HUES48 (cell line): ENCODE measurements at regions not wholly inside any gene's neighbourhood (a gene's known extent, or its start where the extent isn't known, plus 50 kb on each side); places are given as distances from the start of the nearest gene placed in this dataset.

Source experiments
- H3K27ac ChIP-seq: one replicate; pipeline ENCODE4 v1.7.0; 2013; ENCODE audit warnings: low read depth, low read length, inconsistent platforms
- H3K27me3 ChIP-seq: 2 replicates; pipeline ENCODE4 v1.6.1; 2013; ENCODE audit warnings: mild to moderate bottlenecking, low read length; ENCODE audit not compliant: control insufficient read depth, insufficient read depth
- H3K36me3 ChIP-seq: 2 replicates; pipeline ENCODE4 v1.6.1; 2013; ENCODE audit warnings: low read length; ENCODE audit not compliant: control insufficient read depth, insufficient read depth
- H3K4me1 ChIP-seq: 2 replicates; pipeline ENCODE4 v1.6.1; 2013; ENCODE audit warnings: mild to moderate bottlenecking, low read length; ENCODE audit not compliant: control insufficient read depth, insufficient read depth
- H3K4me3 ChIP-seq: 2 replicates; pipeline ENCODE4 v1.5.1; 2013; ENCODE audit warnings: mild to moderate bottlenecking, low read depth, low read length
- H3K9ac ChIP-seq: 2 replicates; pipeline ENCODE4 v1.6.1; 2013; ENCODE audit warnings: mild to moderate bottlenecking, low read depth, low read length, moderate library complexity
- H3K9me3 ChIP-seq: 2 replicates; pipeline ENCODE4 v1.6.1; 2013; ENCODE audit warnings: low read length; ENCODE audit not compliant: control insufficient read depth, insufficient read depth

DNA sequence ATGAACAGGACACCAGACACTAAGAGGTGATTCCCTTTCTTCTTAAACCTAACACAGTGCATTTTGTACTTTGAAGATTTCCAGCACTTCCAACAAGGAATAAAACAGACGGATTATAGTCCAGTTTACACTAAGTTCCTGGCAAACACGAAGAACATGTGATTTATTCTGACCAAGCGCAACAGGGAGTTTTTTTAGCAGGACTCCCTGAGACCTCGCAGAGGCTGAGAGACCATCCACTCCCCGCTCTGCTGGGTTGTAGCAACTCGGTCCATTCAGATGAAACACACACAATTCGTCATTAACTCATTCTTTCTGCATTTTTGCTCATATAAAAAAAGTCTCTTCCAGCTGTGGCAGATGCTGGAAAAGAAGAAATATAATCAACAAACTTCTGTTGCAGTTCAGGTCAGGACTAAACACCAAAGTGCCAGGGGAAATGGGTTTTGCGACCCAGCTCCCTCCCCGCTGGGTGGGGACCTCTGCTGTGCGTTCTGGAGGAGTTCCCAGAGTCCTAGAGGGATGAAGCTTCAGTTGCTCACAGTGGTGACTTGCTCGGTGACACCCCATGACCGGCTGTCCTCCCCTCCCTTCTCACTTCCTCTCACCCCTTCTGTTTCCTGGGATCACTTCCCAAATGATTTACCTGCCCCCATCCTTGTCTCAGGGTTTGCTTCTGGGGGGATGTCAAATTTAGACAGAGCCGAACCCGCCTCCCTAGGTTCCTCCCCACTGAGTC, 52.5 kb downstream of the KCNF1 start:
- Histone ChIP-seq H3K27ac (no peak overlapping the region), H3K4me1 (0 out of 2 replicates have a peak, but pooled peaks cover 4% of the 10 kb centered on the region), H3K9ac (no peak overlapping the region), H3K36me3 (no peaks in the 10 kb centered on the region), H3K9me3 (no peaks in the 10 kb centered on the region), H3K4me3 (no peak overlapping the region), H3K27me3 (no peaks in the 10 kb centered on the region)

DNA sequence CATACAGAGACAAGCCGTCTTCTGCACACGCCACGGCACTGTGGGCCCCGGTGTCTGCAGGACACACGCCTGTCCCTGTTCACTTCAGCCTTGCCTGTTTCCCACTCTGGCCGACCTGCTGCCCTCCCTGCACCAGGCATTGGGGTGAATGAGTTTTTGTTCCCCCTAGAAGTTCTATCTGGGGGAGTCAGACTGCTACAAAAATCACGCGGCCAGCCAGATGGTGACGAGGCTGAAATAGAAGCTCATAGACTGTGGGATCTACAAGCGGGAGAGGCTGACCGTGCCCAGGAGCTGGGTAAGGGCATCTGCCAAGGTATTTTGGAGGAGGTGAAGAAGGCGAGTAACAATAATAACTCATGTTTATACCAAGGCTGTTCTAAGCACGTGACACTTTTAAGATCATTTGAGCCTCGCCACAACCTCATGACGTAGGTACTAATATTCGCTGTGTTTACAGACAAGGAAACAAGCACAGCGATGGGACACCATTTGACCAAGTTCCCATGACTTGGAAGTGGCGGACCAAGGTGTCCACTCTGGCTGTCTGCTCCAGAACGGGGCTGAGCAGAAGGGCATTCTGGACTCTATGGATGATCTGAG, 53.6 kb downstream of the KCNF1 start:
- Histone ChIP-seq H3K27me3 (no peaks in the 10 kb centered on the region), H3K9me3 (no peaks in the 10 kb centered on the region), H3K4me1 (0 out of 2 replicates have a peak, but pooled peaks cover 4% of the 10 kb centered on the region), H3K27ac (no peak overlapping the region), H3K36me3 (no peaks in the 10 kb centered on the region), H3K4me3 (no peak overlapping the region), H3K9ac (no peak overlapping the region)

DNA sequence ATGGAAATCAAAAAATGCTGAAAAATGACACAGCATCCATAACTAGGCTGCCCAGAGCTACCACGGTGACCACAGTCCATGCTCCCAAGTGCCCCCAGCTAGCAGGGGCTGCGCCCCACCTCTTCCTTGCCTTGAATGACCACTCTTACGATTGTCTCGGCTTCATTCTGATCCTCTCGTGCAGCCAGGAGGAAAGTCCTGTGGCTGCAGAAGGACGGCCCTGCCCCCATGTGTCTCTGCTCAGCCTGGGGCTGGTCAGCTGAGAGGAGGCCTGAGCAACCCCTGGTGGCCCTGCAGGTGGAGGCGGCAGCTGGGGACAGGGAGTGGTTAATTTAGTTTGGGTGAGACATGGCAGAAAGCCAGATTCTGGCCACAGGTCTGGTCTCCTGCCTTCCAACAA, 54.3 kb downstream of the KCNF1 start:
- no peaks in the 10 kb centered on the region for H3K36me3 ChIP-seq
- 0 out of 2 replicates have a peak, but pooled peaks cover 4% of the 10 kb centered on the region for H3K4me1 ChIP-seq
- H3K9ac ChIP-seq: no peak overlapping the region
- H3K9me3 ChIP-seq: no peaks in the 10 kb centered on the region
- H3K27ac ChIP-seq: no peak overlapping the region
- no peaks in the 10 kb centered on the region for H3K27me3 ChIP-seq
- no peak overlapping the region for H3K4me3 ChIP-seq

DNA sequence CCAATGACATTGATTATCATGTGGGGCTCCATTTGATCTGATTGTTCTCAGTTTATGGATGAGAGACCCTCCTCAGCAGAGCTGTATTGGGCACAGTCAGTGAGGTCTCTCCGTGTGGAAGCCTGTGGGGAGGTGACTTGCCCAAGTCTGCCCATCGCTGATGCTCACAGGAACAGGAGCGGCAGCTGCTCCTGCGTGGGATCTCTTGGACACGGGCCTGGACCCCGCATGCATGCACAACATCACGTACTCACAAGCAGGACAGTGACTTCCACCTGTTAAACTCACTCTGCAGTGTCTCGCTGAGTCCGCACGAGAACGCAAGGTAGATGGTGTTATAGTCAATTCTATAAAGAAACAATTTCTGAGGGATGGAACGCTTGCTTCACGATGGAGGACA, 55.0 kb downstream of the KCNF1 start:
- no peak overlapping the region for H3K27ac ChIP-seq
- H3K27me3 ChIP-seq: no peaks in the 10 kb centered on the region
- no peaks in the 10 kb centered on the region for H3K9me3 ChIP-seq
- H3K9ac ChIP-seq: no peak overlapping the region
- 0 out of 2 replicates have a peak, but pooled peaks cover 4% of the 10 kb centered on the region for H3K4me1 ChIP-seq
- H3K4me3 ChIP-seq: no peak overlapping the region
- no peaks in the 10 kb centered on the region for H3K36me3 ChIP-seq

DNA sequence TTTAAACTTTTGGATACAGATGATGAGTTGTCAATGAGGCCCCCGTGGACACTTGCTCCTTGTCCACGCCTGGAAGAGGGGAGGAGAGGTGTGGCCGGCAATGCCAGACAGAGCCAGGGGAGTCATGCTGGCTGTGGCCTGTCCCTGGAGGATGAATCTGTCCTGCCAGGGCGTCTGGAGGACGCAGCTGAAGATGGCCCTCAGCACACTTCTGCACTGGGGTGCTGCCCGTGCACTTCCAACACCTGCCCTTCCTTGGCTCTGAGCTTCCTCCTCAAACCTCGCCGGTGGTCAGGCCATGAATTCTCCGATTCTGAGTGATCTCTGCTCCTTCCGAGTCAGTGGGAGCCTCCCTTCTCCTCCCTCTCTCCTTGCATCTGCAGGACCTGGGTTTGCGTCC, 56.4 kb downstream of the KCNF1 start:
- Histone ChIP-seq H3K4me1 (peaks cover 5% of the 10 kb centered on the region), H3K9me3 (no peaks in the 10 kb centered on the region), H3K27ac (no peak overlapping the region), H3K36me3 (no peaks in the 10 kb centered on the region), H3K9ac (no peak overlapping the region), H3K4me3 (no peak overlapping the region), H3K27me3 (no peaks in the 10 kb centered on the region)

DNA sequence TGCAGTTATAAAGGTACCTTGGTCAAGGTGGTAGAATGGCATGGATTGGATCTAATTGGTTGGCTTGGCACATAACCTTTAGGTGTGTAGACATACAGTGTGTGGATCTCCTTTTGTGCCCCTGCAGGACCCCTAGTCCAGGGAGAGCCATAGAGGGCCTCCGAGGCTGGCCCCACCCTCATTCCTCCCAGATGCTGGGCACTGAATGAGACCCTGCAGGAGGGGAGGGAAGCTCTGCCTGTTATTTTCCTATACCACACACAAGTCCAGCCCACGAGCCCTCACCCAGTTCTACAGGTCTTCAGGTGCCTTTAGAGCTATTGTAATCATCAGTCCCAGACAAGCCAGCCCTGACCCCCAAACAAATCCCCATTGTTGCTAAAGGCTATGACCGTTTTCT, 58.9 kb downstream of the KCNF1 start:
- Histone ChIP-seq H3K36me3 (no peaks in the 10 kb centered on the region), H3K27me3 (no peaks in the 10 kb centered on the region), H3K4me1 (peaks cover 9% of the 10 kb centered on the region), H3K4me3 (no peak overlapping the region), H3K9me3 (no peaks in the 10 kb centered on the region), H3K27ac (no peak overlapping the region), H3K9ac (no peak overlapping the region)

DNA sequence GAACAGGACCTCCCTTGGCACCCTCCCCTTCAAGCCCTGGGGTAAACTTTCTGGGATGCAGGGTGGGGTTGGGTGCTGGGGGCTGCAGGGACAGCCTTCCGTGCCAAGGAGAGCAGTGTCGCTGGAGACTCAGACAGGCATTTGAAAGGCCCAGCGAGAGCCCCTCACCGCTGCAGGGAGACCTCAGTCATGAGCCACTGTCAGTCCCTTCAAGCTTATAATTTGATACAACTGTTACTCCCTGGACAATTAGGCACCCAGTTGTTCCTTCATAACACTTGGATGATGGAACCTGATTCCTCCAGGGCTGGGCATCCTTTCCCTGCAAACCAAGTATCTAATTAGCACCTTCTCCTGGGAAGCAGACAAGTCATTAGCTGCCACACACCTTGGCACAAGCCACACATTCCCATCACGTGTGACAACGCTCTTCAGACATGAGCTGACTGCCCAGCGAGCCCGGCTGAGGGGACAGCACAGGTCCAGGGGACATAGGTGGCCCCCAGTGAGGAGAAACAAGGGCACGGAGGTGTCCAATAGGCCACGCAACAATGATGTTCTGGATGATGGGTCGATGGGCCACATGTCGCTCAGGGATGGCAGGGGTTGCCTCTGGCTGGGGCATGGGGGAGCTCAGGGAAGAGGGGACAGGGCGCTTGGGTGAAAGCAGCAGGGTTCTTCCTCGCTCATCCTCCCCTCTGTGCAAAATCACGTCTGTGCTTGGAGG, 59.6 kb downstream of the KCNF1 start:
- H3K9ac ChIP-seq: no peak overlapping the region
- H3K27me3 ChIP-seq: no peaks in the 10 kb centered on the region

DNA sequence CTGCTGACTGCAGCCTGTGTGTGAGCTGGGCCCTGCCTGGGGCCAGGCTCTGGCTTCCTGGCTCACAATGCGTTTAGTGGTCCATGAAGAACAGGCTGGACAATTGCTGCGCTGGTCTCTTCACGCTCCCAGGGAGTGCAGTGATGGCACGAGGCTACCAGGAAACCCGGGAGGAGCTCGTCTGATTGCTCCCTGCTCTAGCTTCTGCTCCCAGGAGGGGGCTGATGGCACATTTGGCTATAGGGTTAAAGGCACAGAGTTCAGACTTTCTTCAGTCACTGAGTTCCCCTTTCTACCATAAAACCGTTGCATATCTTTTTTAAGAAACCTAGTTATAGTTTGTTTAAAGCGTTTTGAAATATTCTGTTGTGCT, 60.1 kb downstream of the KCNF1 start:
- Histone ChIP-seq H3K27me3 (no peaks in the 10 kb centered on the region), H3K27ac (no peak overlapping the region), H3K4me1 (peaks cover 12% of the 10 kb centered on the region), H3K9me3 (no peaks in the 10 kb centered on the region), H3K9ac (no peak overlapping the region), H3K4me3 (no peak overlapping the region), H3K36me3 (no peaks in the 10 kb centered on the region)

More for the DNA sequence above, 59.6 kb downstream of the KCNF1 start:
- H3K4me1 ChIP-seq: peaks cover 9% of the 10 kb centered on the region
- H3K9me3 ChIP-seq: no peaks in the 10 kb centered on the region
- H3K36me3 ChIP-seq: no peaks in the 10 kb centered on the region
- no peak overlapping the region for H3K27ac ChIP-seq
- no peak overlapping the region for H3K4me3 ChIP-seq

DNA sequence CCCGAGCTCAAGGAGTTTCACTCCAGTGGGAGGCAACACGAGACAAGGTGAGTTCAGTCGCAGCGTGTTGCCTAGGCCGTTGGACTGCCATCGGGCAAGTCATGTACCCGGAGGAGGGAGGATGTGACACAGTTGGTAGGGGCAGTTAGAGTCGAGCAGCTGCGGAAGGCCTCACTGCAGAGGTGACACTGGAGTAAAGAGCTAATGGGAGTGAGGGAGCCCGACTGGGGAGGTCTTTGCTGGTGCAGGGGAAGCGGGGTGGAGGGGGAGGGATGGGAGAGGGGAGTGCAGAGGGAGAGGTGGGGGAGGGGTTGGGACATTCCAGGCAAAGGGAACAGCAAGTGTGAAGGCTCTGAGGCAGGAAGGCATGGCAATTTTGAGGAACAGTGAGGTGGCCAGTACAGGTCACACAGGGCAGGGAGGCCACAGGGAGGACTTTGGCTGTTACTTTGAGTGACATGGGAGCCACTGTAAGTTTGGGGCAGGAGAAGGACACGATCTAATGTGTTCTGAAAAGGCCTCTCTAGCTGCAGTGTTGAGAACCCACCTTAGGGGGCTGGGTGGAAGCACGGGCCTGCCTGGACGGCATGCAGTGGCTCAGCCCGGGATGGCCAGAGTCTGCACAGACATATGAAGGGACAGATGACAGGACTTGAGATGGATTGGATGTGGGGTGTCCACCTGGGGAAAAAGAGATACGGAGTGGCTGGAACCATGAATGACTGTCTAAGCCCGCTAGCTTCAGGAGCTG, 61.1 kb downstream of the KCNF1 start:
- Histone ChIP-seq H3K27me3 (no peaks in the 10 kb centered on the region), H3K4me1 (peaks cover 21% of the 10 kb centered on the region), H3K4me3 (no peak overlapping the region), H3K27ac (no peak overlapping the region), H3K9me3 (no peaks in the 10 kb centered on the region), H3K36me3 (no peaks in the 10 kb centered on the region), H3K9ac (no peak overlapping the region)

DNA sequence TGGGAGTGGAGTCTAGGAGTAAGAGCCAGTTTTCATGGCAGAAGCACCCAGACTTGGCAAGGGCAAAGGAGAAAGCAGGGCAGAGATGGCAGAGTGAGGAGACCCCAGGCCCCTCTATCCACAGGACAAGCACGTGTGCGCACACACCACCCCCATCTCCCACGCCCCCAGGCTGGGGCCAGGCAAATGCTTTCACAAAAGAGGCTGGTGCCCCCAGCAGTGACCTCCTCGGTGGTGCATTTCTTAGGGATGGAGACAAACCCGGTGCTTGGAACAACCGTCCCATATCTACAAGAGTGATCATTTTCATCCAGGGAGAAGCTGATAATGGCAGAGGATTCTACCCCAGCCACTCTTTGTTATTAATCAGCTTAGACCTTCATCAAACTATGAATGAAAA, 62.0 kb downstream of the KCNF1 start:
- no peaks in the 10 kb centered on the region for H3K36me3 ChIP-seq
- H3K4me1 ChIP-seq: peaks cover 26% of the 10 kb centered on the region
- no peak overlapping the region for H3K9ac ChIP-seq
- H3K27ac ChIP-seq: peak overlapping the region; percentile 36
- H3K9me3 ChIP-seq: no peaks in the 10 kb centered on the region
- H3K27me3 ChIP-seq: no peaks in the 10 kb centered on the region
- H3K4me3 ChIP-seq: no peak overlapping the region
